Muscle of back (tissue), 3 donors: ENCODE measurements at regions not wholly inside any gene's neighbourhood (a gene's known extent, or its start where the extent isn't known, plus 50 kb on each side); places are given as distances from the start of the nearest gene placed in this dataset.
"Not testable (repeated sequence)": the region's sequence is repeated elsewhere in the genome, so short reads cannot be mapped to it uniquely, and the experiment has no call there.

Source experiments
- DNase-seq, 3 donors: peaks; one replicate each; pipeline versions ENCODE4 v3.0.0 to v3.0.0-alpha.2; 2013

- DNase-seq, result no peak
Measured at GRCh38 chr15:24150542-24150941, 463.4 kb upstream of the NDN start.

- DNase-seq, result not testable (repeated sequence)
Measured at GRCh38 chr15:24158306-24158705, 471.2 kb upstream of the NDN start.

GRCh38 chr15:24165512-24165911 is 478.4 kb upstream of the NDN start:
- DNase-seq, result not testable (repeated sequence)

GRCh38 chr15:24202297-24202696 is 473.3 kb upstream of the NPAP1 start:
- DNase-seq, result not testable (repeated sequence)

GRCh38 chr15:24211742-24212476 is 463.7 kb upstream of the NPAP1 start:
- not testable (repeated sequence) for DNase-seq

- no peak for DNase-seq
Measured at GRCh38 chr15:24223739-24224138, 451.8 kb upstream of the NPAP1 start.

- no peak for DNase-seq
Measured at GRCh38 chr15:24224161-24224560, 451.4 kb upstream of the NPAP1 start.

GRCh38 chr15:24228922-24229321 is 446.7 kb upstream of the NPAP1 start:
- DNase-seq, result not testable (repeated sequence)

GRCh38 chr15:24233134-24233533 is 442.4 kb upstream of the NPAP1 start:
- not testable (repeated sequence) for DNase-seq

- DNase-seq, result not testable (repeated sequence)
Measured at GRCh38 chr15:24240580-24240979, 435.0 kb upstream of the NPAP1 start.

- not testable (repeated sequence) for DNase-seq
Measured at GRCh38 chr15:24259106-24259505, 416.5 kb upstream of the NPAP1 start.

GRCh38 chr15:24260407-24260806 is 415.2 kb upstream of the NPAP1 start:
- not testable (repeated sequence) for DNase-seq

- not testable (repeated sequence) for DNase-seq
Measured at GRCh38 chr15:24260854-24261253, 414.7 kb upstream of the NPAP1 start.

GRCh38 chr15:24268536-24269165 is 406.9 kb upstream of the NPAP1 start:
- DNase-seq, result not testable (repeated sequence)

GRCh38 chr15:24269166-24269571 is 406.4 kb upstream of the NPAP1 start:
- DNase-seq, result no peak

- no peak for DNase-seq
Measured at GRCh38 chr15:24269923-24270322, 405.7 kb upstream of the NPAP1 start.

- not testable (repeated sequence) for DNase-seq
Measured at GRCh38 chr15:24271496-24272244, 403.9 kb upstream of the NPAP1 start.

GRCh38 chr15:24292837-24293236 is 382.7 kb upstream of the NPAP1 start:
- no peak for DNase-seq

GRCh38 chr15:24300804-24301368 is 374.7 kb upstream of the NPAP1 start:
- not testable (repeated sequence) for DNase-seq

- DNase-seq, result not testable (repeated sequence)
Measured at GRCh38 chr15:24301999-24302398, 373.6 kb upstream of the NPAP1 start.

GRCh38 chr15:24304747-24305146 is 370.8 kb upstream of the NPAP1 start:
- DNase-seq, result not testable (repeated sequence)

GRCh38 chr15:24305643-24306042 is 369.9 kb upstream of the NPAP1 start:
- DNase-seq, result not testable (repeated sequence)
